ENCODE measurements at regions not wholly inside any gene's neighbourhood (a gene's known extent, or its start where the extent isn't known, plus 50 kb on each side); places are given as distances from the start of the nearest gene placed in this dataset.
"Not testable (repeated sequence)": the region's sequence is repeated elsewhere in the genome, so short reads cannot be mapped to it uniquely, and the experiment has no call there.

DNA sequence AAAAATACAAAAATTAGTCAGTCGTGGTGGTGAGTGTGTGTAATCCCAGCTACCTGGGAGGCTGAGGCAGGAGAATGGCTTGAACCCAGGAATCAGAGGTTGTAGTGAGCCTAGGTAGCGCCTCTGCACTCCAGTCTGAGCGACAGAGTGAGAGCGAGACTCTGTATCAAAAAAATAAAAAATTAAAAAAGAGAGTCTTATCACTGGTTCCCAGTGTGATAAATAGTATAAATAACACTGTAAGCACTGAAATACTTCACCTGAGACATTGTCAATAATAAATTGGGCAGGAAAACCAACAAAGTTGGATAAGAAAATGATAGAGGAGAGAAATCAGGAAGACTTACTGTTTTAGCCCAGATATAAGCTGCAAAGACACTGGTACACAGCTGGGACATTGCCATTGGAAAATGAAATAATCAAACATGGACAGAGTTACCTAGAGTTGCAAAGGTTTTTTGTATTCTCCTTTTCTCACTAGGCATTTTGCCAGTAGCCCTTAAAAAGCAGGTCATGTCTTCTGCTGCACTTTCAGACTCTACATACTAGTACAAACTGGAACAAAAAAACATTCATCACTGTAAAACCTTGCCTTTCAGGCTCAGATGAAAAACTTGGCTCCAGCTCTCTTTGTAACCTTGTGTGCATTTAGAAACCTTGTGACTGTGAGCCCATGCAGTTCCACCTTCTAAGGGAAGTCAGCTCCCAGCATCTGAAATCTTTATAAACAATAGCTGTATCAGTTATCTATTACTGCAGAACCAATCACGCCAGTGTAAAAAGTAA lies 55.0 kb upstream of the PPP1R2C start:
- no peak for DNase-seq

DNA sequence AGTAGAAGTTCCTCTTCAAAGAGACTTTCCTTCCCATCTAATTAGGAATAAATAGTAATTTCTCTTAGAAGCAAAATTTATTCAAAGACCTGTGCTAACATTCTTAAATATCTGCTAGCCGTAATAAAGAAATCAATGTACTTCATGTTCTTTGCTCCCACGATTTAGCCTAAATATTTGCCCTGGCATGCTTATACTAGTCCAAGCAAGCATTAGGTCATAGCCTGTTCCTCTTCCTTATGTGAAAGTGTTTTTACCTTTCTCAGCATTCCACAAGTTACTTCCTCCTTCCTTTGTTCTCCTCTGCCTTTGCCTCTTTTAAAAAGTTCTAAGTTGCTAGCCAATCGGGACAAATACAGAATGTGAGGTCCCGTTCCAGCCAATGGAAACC lies 55.6 kb upstream of the PPP1R2C start:
- DNase-seq: not testable (repeated sequence)

DNA sequence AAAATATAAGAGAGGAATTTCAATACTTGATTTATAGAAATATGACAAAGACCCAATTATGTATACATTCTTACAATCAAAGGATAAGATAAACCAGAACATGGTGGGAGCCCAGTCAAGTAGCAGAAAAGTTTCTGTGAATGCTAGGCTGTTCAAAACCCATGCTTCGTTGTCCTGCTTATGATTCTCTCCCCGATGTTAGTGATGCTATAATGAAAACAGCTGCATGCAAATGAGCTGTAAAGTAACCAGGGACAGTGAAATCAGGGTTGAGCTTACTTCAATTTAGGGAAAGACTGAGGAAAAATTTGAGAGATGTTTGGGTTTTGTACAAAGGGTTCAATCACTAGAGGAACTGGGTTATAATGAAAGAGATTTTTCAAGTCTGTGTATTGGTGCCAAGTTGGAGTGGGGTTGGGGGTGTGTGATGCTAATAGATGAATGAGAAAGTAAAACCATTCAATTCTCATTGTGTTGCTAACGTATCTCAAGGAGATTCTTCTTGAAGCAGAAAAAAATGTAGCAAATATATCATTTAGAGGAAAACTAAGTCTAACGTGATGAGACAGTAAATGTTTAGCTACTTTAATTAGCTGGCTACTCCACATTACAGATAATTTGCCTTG lies 59.3 kb upstream of the PPP1R2C start:
- DNase-seq: no peak

DNA sequence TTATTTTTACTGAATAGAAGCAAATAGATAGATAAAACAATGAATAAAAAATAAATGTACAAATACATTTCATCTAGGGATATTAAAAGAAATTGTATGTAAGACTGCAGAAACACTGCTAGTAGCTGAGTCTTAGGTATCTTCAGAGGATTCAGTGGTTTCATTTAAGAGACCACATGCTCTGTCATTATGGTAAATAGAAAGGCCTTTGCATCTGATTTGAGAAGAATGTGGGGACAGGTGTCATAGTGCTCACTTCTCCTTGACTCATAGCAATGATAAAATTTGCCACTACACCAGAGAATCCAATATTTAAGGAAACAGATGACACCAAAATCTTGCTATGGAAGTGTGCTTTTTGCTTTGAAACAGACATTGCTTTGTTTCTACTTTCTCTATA lies 59.8 kb upstream of the PPP1R2C start:
- DNase-seq: no peak

DNA sequence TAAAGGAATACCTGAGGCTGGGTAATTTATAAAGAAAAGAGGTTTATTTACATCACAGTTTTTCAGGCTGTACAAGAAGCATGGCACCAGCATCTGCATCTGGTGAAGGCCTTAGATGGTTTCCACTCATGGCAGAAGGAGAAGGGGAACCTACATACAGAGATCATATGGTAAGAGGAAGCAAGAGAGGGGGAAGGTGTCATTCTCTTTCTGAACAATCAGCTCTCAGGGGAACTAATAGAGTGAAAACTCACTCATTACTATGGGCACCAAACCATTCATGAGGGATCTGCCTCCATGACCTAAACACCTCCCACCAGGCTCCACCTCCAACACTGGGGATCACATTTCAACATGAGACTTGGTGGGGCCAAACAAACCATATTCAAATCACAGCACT lies 61.7 kb upstream of the PPP1R2C start:
- no peak for DNase-seq

DNA sequence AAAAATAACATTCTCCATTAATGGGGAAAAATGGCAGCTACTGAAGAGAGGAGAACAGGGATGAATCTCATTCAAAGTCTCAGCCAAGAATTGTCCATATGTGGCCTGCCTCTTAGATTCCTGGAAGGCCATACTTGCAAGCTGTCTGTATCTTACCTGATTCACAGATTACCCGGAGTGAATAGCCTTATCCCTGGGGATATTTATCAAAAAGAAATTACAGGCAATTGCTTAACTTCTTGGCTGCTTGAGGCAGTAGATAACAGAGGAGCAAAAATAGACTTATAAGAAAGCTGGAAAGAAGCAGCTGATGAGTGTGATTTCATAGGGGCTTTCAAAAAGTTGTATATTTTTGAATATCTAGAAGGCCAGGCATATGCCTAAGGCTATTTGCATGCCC lies 68.8 kb upstream of the PPP1R2C start:
- DNase-seq: no peak

DNA sequence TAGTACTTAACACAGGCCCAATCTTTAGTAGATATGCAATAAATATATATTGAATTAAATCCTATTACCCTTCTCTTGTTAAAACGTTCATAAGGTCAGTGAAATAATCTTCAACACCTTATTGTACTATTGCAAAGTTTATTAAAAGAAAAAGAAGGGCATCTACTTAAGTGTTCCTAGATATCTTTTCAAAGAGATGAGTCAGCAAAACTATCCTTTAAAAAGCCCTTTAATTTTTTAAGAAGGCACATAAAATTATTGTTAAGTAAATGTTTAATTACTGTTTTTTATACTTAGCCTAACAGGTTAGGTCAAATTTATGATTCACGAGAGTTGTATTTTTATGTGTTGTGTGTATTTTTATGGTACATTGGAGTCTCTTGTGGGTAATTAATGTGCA lies 77.3 kb upstream of the PPP1R2C start:
- no peak for DNase-seq

DNA sequence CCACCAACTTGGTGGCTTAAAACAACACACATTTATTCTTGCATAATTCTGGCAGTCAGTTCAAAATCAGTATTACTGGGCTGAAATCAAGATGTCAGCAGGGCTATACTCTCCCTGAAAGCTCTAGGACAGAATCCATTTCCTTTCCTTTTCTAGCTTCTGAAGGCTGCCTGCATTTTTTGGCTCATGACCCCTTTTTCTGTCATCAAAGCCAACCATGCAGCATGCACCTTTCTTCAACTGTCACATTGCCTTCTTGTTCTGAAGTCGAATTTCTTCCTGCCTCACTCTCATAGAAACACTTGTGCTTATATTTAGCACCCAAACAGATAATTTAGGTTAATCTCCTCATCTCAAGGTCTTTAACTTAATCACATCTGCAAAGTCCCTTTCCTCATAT lies 79.8 kb upstream of the PPP1R2C start:
- no peak for DNase-seq

DNA sequence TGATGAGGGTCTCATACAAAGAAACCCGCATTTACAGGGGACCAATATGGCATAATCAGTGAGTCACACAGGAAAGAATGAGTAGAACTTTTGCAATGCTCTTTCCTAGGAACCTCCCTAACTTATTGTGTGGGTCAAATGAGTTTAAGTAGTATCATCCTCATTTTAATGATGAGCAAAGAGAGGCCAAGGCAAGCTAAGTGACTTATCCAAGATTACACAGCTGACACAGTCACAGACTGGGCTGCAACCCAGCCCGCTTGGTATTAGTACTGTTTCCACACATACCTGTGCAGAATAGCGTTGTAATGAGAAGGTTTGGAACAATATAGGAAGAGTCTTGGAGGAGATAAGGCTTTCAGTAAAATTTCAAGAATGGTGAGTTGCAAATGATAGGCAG lies 91.0 kb upstream of the PPP1R2C start:
- DNase-seq: no peak

DNA sequence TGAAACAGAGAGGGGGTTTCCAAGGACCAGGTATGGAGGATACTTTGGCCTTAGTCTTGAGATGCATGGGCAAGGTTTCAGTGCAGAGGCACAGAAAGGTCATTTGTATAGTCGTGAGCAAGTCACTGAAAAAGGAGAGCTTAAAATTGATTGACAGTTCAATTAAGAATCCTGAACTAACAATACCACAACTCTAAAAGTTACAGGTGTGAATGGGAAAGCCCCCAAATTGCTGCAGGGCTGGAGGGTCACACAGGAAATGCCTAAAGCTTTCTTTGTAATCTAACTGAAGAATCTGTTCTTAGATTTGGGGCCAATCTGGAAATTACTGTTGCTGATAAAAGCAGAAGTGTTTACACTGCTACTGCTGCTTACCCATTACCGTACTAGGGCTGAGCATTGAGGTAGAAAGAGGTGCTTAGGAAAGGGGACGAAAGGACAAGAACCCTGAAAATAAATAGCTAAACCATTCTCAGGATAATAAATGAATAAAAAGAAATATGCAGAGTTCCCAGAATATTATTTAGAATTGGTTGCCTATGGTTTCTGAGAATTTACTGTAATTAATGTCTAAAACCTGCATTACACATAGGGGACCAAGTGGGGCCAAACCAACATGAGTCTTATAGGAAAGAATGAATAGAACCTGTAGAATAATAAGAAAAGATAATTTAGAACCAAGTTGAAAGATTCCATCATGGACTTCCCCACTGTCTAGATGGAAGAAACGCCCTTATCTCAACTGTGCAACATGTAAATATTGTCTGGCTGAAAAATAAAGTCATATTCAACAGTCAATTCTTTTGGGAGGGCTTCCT lies 91.9 kb upstream of the PPP1R2C start:
- no peak for DNase-seq

DNA sequence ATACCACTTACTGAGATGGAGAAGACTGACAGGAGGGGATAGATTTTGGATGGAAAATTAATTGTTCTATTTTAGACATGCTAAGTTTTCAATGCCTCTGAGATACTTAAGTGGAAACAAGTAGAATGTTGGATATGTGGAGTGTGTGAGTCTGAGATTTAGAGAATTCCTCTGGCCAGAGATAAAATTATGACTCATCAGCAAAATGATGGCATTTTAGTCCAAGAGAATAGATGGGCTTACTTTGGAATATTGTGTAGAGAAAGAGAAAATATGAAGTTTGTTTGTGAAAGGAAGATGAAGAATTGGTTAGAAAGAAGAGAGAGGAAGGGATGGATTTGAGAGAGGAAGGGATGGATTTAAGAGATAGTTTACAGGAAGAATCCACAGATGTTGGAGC lies 108.6 kb upstream of the PPP1R2C start:
- no peak for DNase-seq

DNA sequence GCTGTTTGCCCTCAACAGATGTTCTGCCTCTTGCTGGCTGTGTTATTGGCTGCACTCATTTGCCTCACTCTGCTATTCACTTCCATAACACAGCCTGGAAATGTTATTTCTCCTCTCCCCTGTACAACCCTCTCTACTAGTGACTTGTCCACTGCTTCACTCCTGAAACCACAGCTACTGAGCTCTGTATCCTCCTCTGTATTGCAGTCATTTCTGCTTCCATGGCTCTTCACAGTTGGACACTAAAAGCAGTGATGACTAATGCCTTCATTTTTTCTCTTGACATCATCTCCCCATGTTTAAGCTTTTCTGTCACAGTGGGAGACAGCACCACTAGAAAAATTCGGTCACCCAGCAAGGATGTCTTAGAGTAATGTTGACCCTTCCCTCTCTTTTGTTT lies 123.0 kb upstream of the PPP1R2C start:
- DNase-seq: no peak

DNA sequence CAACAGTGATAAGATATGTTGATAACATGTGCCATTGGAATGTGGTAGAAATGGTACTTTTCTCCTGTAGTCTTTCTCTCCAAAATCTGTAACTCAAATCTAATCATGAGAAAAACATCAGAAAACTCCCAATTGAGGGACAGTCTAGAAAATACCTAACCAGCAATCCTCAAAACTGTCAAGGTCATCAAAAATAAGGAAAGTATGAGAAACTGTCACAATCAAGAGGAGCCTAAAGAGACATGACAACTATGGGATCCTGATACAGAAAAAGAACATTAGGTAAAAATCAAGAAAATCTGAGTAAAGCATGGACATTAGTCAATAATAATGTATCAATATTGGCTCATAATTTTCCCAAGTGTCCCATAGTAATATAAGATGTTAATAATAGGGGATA lies 124.5 kb upstream of the PPP1R2C start:
- no peak for DNase-seq

DNA sequence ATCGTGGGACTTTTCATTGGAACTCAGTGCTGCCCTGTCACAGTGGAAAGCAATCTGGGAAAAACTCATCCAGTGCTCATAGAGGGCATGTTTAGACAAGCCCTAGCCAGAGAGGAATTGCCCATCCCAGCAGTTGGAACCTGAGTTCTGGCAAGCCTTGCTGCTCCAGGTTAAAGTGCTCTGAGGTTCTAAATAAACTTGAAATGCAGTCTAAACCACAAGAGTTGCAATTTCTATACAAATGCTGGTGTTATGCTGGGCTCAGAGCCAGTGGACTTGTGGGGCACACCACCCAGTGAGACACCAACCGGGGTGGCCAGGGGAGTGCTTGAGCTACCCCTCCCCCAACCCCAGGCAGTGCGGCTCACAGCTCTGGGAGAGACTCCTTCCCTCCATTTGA lies 142.8 kb upstream of the PPP1R2C start:
- DNase-seq: no peak

DNA sequence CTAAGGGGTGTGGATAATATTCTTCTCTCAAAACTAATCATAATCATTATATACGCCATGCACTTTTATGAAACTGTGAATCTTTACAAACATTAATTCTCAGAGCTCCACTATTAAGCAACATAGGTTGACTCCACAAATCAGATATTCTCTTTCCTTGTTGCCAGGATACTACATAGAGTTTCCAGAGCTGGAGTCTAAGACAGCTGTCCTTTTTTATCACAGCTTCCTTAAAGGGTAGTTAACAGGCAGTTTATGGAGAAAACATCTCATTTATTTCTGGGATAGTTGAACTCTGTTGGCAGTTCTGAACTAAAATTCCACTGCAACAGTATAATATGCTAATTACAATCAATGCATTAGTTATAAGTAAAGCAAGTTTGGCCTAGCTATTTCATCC lies 152.1 kb upstream of the PPP1R2C start:
- no peak for DNase-seq

DNA sequence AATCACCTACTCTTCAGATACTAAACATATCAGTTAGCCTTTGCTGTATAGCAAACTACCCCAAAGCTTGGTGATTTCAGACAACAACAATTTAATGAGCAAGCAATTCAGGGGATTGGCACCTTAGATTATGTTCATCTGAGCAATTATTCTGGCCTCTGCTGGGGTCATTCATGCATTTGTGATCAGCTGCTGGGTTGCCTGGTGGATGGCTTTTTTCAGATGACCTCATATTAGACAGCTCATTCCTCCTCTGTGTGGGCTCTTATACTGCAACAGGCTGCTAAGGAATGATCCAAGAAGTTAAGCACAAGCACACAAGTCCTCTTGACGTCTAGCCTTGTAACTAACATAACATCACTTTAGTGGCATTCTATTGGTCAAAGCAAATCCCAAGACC lies 153.0 kb upstream of the PPP1R2C start:
- DNase-seq: no peak

DNA sequence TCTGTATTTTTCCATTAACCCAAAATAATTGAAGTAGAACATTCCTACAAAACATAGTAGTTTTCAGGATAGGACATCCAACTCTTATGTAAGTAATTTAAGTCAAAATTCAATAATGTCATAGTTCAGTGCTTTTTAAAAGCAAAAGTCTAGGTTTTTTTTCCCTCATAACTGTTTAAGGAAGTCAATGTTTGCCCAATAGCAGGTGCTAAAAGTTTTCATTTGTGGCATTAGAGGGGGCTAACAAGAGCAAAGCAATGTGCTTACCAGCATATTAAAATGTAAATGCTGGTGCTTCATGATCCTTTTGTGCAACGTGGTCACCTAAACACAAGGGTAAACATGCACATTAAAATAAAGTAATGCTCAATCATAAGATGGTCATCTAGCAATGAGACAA lies 155.2 kb upstream of the PPP1R2C start:
- no peak for DNase-seq

DNA sequence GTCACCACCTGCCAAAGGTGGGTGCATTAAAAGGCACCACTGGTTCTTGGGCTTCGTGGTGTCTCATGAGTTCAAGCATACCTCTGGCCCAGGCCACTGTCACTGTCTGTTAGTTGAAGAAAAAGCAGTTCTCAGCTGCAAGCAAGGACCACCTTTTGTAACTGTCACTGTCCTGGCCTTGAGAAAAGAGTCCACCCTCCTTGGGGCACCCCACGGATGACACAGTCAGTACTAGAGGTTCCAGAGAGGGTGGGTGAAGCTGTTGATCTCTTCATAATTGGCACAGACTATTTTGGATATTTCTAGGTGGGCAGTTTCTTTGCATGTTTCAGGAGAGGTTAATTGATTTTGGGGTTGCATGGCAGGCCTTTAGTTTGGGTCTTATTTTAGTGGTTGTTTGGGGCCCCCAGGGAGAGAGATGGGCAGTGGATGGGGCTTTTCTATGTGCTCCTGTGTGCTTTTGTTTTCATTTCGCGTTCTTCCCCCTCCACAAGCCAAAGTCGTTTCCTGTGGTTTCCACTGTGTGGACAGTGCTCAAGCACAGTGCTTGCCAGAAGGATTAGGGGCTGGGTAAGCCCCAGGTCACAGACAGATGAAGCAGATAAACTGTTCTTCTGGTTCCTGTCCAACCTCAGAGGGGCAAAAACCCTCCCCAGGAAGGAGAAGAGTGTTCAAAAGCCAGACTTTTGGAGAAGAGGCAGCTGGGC lies 156.2 kb upstream of the PPP1R2C start:
- no peak for DNase-seq

DNA sequence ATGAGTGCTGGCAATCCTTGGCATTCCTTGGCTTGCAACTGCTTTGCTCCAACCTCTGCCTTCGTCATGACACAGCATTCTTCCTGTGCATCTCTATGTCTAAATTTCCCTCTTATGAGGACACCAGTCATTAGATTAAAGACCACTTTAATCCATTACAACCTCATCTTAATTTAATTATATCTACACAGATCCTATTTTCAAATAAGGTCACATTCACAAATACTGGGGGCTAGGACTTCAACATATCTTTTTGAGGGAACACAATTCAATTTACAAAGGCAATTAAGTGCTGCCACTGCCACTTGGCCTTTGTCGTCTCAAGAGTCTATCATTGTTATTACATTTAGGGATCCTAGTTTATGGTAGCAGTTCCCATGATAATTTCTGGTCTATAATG lies 163.7 kb upstream of the PPP1R2C start:
- no peak for DNase-seq

DNA sequence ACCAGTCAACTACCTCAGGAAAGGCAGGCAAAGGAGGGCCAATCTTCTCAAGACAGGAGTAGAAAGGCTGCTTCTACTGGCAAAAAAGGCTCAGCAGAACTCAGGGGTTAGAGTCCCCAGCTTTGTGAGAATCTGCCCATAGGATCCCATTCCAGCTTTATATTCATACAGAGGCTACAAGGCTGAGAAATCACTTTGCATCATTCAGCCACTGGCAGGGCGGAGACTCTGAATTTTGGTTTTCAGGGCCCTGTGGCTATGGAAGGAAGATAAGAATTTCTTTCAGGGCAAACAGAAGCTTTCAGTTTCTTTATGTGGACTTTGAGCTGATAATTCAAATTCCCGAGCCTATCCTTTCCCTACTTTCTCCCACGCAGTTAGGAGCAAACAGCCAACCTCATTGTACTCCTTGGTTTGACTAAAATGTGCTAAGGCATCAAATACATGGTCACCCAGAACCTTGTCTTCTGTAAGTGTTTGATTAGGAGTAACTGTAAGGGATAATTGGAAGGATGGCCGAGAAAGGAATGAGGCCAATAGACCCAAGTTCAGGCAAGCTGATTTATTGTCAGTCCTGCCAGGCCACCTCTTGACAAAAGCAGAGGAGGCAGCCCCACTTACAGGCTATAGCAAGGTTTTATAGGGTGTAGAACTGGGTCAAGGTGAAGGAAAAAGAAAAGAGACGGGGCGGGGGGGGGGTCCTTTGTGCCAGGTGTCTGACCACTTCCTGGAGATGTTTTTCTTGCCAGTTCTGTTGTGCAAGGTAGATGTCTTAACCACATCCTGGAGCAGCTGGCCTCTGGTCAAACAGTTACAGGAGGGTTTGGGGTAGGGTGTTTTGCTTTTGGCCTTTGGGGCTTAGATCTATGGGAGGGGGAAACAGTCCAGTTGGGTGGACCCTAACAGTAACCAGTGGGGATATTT lies 165.3 kb upstream of the PPP1R2C start:
- DNase-seq: no peak
